DMS53 treated with DMSO at 0.1 percent for 48 hours (cell line): ENCODE measurements at regions not wholly inside any gene's neighbourhood (a gene's known extent, or its start where the extent isn't known, plus 50 kb on each side); places are given as distances from the start of the nearest gene placed in this dataset.
"Not testable (repeated sequence)": the region's sequence is repeated elsewhere in the genome, so short reads cannot be mapped to it uniquely, and the experiment has no call there.

ENCODE experiments used
- DNase-seq: peaks from one replicate; lab custom pipeline; 2025; ENCODE audit not compliant: unreplicated experiment; lab: John Stamatoyannopoulos, UW

DNA sequence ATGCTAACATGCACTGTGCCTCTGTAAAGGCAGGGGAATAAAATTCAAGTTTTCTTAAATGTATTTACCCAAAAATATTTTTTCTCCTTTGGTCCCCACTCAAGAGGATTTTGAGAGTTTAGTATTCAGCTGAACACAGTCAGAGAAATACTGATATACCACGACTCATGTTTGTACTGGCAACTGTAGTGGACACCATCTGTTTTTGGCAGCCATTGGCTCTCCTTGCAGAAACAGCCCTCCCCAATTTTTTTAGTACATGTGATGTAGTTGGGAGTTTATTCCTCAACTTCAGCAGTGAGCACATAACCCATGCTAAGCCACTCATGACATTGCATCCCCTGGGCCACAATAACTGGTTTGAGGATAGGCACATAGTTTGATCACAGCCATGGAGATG lies 154.8 kb upstream of the POU3F1 start:
- DNase-seq = no peak

DNA sequence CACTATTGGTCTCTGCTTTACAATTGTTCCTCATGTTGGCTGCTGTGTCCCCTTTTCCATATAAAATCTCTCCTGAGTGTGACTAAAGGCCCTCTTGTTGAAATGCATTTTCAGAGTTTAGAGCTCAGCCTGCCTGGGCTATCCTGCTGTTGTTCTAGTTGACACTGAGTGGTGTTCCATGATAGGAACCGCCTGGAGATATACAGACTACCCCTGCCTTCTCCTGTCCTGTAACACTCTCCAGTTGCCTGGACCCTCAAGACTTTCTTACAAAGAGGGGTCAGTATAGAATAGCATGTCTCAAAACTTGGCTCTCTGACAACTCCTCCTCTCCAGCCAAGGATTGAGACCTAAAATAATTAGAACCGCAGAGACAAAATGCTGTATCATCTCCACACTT lies 152.0 kb upstream of the POU3F1 start:
- no peak for DNase-seq

DNA sequence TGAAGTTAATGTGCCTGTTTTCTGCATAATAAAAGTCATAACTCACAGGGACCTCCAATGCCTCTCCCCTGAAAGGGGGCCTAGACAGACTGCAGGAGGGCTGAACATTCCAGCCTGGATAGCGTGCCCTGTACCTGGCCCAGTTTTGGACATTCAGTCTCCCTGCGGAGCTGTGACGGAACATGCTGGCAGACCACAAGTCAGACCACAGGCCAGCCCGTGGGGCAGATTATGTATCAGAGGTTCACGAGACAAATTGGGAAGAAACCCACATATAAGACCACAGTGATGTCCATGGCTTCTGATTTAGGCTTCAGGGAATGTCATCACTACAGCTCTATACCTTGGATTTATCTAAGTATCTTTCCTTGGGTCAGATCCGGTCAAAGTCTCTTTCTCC lies 151.5 kb upstream of the POU3F1 start:
- no peak for DNase-seq

DNA sequence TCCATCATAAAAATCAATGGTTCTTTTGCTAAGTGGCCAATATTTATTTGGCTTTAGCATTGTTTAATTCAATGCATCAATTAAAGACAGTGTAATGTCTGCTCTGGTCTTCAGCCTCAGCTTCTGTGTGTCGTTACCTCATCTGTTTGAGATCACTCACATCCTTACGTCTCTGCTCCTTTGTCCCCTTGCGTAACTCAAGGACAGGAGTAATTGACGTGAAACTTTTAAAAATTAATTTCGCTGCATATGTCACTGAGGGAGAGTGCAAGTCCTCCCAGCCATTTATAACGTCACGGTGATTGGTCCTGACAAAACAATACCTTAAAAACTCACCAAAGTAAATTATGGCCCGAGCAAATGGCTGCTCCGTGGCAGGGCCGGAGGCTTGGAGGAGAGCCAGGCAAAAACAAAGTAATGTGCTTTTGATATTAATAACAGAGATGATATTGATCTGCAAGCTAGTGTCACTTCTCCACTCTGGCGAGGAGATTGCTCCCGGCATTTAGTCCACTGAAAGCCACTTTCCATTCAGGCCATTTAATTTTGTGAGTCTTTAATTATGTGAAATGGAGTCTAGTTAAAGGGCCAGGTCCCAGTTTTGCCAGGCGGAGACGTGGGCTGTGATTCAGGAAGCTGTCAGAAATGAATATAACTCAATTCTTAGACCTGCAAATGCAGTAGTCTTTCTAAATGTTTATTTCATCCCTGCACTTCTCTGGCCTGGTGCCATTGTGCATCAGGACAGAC lies 150.9 kb upstream of the POU3F1 start:
- no peak for DNase-seq

DNA sequence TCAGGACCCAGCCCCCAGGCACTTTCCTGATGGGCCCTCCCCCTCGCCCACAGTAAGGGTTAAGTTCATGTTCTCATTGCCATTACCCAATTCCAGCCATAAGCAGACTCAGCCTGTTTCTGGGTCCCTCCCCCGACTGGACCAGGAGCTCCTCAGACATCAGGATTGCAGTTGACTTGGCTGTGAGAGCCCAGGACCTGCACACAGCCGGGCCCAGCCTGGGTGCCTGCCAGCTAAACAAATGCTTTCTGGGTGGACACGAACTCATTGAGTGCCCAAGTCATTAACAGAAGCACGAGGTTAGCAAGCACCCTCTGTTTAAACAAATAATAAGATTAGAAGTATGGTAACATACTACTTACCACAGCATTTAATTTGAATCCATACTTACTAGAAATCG lies 147.9 kb upstream of the POU3F1 start:
- no peak for DNase-seq

DNA sequence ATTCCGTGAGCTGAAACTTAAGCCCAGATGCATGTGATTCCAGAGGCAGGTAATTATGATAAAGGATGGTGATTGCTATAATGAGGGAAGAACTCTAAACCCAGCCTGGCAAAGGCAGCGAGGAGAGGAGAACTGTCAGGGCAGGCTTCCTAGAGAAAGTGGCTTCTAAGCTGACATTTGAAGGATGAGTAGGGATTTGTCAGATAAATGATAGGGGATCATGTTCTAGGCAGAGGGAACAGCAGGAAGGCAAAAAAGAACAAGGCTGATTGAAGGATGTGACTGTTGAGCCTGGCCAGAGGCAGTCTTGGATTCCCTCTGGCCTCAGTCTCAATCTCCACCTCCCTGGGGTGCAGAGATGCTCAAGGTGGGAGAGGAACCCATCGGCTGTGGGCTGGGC lies 146.4 kb upstream of the POU3F1 start:
- no peak for DNase-seq

DNA sequence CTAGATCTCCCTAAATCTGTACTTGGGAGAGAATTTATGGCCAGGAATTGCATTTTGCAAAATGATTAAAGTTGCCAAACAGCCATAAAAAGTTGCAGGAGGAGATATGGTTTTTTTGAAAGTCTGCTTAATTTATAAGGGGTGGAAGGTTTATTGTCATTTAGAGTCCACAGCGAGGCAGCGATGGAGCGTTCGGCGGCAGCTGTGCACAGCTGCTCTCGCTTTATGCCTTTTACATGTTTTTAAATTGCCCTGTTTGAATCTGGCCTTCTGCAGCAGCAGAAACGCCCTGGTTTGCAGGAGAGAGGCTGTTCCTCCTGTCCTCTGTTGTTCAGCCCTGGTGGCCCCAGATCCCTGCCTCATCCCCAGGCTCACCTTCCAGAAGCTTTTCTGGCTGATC lies 144.9 kb upstream of the POU3F1 start:
- no peak for DNase-seq

DNA sequence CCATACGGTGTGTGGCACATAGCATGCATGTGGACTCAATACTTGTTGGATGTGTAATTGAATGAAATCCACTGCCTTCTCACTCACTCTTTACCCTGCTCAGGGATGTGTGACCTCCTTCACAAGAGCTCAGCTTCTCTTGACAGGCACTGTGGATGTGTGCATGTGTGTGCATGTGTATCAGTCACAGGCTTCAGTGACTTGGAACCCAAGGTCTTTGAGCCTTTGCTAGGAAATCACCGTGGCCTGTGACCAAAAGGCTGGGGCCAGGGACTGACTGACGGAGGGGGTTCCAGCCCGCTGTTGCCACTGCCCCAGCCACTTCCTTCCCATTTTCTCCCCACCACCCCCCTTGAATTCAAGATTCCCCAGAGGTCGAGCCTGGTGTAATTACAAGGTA lies 144.4 kb upstream of the POU3F1 start:
- DNase-seq = no peak

DNA sequence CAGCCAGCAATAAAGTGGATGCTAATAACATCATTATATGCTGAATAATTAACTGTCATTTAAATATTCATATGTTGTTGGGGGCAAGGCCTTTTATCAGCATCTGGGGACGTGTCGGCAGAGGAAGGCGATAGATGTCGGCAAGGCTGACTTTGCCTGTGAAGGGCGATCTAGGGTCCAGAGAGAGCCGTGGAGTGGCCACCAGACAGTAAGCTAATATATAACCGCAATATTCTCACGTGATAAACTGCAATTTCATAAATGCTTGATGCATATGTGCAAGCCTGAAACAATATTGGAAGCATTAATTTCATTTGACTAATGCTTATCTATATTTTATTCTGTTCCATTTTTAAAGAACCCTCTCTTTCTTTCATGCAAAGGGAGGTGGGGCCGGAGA lies 141.0 kb upstream of the POU3F1 start:
- no peak for DNase-seq

DNA sequence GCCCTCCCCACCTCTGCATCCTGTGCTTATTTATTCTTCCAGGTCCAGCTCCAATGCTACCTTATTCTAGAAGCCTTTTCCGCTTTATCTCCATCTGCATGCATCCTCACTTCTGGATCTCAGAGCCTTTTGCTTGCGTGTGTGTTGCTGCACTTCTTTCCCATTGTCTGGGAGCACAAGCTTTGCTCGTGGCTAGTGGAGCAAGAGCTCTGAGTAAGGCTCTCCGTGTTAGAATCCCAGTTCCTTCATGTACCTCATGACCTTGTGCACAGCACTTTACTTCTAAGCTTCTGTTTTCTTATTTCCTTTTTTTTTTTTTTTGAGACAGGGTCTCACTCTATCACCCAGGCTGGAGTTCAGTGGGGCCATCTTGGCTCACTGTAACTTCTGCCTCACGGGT lies 140.0 kb upstream of the POU3F1 start:
- no peak for DNase-seq

DNA sequence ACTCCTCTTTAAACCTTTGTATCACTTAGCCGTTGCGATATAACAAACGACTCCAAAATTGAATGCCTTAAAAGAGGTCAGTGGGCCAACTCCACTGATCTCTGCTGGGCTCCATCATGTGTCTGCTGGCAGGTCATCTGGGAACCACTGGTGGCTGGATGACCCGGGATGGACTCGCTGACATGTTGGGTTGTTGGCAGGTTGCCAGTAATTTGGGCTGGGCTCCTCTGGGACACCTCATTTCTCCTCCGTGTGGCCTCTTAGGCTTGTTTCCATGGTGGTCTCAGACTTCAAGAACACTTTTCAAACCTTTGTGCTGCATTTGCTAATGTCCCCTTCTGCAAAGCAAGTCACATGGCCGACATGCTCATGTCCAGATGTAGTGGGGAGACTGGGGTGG lies 139.3 kb upstream of the POU3F1 start:
- no peak for DNase-seq

DNA sequence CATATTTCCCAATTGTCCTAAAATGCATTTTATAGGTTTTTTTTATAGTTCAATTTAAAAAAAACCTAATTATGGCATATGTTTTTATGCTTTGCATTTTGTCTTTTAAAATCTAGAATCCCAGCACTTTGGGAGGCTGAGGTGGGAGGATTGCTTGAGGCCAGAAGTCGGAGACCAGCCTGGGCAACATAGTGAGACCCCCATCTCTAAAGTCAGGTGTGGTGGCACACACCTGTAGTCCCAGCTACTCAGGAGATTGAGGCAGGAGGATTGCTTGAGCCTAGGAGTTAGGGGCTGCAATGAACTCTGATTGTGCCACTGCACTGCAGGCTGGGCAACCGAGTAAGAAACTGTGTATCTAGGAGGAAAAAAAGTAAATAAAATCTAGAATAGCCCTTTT lies 137.2 kb upstream of the POU3F1 start:
- no peak for DNase-seq

DNA sequence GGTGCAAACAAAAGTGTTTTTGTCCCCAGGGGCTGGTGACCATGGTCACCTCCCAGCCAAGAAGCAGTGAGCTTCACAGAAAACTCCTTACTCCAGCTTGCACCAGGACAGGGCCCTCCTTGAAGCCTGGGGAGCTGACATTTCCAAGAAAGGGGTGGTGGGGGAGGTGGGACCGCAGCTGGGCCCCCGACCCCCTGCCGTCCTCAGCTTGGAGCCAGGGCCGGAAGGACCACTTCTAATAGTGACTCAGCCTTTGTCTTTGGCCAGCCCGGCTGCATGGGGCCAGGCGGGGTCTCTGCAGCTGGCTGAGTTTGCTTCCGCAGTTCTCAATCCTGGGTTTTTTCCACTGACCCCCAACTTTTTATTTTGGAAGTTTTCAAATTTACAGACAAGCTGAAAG lies 136.5 kb upstream of the POU3F1 start:
- no peak for DNase-seq

DNA sequence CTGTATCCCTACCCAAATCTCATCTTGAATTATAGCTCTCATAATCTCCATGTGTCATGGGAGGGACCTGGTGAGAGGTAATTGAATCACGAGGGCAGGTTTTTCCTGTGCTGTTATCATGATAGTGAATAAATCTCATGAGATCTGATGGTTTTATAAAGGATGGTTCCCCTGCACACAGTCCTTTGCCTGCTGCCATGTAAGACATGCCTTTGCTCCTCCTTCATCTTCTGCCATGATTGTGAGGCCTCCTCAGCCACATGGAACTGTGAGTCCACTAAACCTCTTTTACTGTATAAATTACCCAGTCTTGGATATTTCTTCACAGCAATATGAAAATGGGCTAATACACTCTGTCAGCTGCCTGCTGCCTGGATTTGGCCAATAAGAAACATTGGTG lies 133.8 kb upstream of the POU3F1 start:
- DNase-seq = not testable (repeated sequence)

DNA sequence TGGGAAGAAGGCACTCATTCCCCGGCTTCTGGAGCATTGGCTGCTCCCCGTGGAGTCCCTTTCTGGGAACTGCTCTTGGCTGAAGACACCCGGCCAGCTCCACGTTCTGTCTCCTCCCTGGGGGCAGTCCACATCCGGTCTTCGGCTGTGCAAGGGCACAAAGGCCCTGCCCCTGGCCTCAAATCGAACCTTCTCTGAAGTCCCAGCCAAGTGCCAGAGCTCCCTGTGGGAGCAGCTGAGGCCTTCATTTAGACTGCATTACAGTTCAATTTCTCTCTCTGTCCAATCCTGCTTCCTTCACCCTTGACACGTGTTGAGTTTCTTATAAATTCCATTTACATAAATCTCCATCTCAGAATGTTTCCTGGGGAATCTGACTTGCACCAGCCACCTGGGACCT lies 132.9 kb upstream of the POU3F1 start:
- DNase-seq = no peak

DNA sequence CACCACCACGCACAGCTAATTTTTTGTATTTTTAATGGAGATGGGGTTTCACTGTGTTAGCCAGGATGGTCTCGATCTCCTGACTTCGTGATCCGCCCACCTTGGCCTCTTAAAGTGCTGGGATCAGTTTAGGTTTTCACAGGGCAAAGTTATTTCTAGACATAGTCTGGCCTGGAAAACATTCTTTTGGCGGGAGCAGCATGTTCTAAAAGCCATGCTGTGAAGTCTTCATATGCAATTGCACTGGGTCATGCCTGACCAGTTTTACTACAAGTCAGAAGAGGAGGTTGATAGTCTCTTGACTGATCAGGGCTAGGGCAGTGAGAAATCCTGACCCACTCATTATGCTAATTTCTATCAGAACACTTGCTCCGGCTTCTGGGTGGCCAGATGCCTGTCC lies 131.6 kb upstream of the POU3F1 start:
- no peak for DNase-seq

DNA sequence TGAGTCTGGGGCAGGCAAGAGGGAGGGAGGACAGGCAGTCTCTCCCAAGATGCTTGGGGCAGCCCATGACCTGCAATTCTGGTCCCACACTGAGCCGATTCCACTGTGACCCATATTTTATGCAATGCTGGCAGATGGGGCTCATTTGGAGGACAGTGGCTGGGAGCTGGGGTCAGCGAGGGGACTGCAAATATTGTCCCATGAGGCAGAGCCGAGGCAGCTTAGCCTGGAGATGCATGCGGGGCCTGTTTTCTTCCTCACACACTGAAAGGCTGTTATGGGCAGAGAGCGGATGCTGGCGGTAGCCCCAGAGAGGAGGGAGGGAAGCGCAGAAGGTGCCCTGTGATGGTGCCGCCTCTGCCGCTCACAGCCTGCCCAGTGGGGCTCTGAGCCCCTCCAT lies 128.5 kb upstream of the POU3F1 start:
- DNase-seq = no peak

DNA sequence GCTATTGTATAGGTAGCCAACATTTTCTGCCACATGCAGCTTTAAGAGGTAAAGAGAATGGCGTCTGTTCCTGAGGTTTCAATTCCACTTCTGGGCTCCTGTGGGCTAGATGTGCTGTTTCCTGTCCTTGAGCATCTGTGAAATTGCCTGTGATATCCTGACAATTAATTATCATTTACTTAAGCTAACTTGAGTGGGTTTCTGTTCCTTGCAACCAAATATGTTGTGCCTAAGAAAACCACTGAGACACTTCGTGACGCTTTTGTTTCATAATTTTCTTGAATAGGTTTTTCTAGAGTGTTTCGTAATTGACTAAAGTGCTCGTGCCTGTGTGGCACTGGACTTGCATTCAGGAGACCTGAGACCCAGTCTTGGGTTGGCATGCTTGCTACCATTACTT lies 127.3 kb upstream of the POU3F1 start:
- no peak for DNase-seq

DNA sequence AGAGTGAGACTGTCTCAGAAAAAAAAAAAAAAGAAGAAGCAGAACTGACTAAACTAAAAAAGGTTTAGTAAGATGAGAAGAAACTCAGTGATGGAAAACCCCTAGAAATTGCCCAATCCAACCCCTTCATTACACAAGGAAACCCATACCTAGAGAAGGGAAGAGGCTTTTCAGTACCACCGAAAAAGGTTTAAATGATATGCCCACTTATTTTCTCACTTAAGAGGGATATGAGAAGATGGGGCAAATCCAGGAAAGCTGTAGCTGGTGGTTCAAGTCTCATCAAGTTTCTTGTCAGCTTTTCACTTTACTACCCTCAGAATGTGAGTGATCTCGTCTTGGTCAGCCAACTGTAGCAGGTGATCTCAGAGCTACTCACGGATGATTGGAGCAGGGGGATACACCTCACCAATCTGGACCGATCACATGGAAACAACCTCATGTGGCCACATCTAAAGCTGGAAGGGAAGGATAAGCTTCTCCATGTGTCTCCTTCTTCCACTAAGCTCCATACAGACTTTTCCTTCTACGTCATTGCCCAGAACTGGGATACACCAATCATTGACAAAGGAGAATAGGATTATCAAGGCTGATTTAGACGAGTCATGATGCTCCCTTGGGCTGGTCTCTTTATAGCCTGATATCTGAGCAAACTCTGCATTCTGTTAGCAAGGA lies 126.7 kb upstream of the POU3F1 start:
- no peak for DNase-seq

DNA sequence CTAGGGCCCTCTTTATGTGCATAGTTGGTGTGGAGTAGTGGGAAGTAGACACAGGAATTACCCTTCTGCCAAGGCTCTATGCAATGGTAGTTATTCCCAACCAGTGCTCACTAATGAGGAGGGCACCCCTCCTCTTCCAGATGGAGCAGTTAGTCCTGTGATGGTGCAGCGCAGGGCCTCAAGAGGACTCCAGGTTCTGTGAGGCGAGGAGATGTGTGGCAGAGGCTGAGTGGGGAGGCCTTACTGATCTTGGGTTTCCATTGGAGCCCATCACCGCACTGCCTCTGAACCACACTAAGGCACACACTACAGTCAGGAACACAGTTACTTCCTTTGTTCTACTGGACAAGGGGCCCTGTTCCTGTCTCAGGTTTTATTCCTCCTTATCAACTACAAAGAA lies 122.5 kb upstream of the POU3F1 start:
- no peak for DNase-seq

DNA sequence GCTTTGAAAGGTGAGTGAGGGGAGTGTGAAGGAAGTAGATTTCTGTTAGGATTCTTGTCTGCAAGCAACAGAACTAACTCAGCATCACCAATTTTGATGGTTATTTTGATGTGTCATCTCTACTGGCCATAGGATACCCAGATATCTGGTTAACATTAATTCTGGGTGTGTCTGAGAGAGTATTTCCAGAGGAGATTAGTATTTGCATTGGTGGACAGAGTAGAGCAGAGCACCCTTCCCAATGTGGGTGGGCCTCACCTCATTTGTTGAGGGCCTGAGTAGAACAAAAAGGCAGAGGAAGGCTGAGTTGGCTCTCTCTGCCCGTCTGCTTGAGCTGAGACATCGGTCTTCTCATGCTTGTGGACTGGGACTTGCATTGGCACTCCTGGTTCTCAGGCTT lies 121.8 kb upstream of the POU3F1 start:
- DNase-seq = no peak

DNA sequence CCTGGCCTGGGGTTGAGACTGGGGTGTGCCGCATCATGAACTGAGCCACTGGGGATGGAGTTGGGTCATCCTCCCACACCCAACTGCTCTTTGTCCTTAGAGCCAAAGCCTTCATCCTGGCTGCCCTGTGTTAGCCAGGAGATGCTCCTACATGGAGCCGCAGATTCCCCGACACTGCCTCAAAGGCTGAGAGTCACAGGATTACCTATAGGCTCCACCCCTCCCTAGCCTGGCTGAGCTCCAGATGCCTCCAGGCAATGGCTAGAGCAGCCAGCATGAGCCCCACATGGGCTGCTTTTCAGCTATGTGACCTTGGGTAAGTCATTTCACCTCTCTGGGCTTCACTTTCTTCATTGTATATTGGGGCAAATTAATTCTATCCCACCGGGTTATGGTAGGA lies 119.9 kb upstream of the POU3F1 start:
- DNase-seq = no peak
